Right lobe of liver (tissue), 4 donors: ENCODE measurements at regions not wholly inside any gene's neighbourhood (a gene's known extent, or its start where the extent isn't known, plus 50 kb on each side); places are given as distances from the start of the nearest gene placed in this dataset.

Experiments used
- POLR2A ChIP-seq: fragments of 450-650 bp; IDR thresholded peaks from one replicate; pipeline ENCODE4 v1.6.1; 2017; ENCODE audit warnings: antibody characterized with exemption, mild to moderate bottlenecking
- TF ChIP-seq, protein P1 (sequence below), 4 donors: fragments of 200-600 bp in 3 of 4; fragments of 450-650 bp in 1 of 4; IDR thresholded peaks; one replicate each; pipeline versions ENCODE4 v1.5.1 to v1.8.0; 2016 to 2022; ENCODE audit warnings: antibody characterized with exemption in 4 of 4, mild to moderate bottlenecking in 2 of 4
- donor health status: DM: no; HTN: no; CAD: no.
- donor health status: DM: no; HTN: no; CAD: no.
- donor health status: DM: no; HTN: yes; CAD: no.

DNA sequence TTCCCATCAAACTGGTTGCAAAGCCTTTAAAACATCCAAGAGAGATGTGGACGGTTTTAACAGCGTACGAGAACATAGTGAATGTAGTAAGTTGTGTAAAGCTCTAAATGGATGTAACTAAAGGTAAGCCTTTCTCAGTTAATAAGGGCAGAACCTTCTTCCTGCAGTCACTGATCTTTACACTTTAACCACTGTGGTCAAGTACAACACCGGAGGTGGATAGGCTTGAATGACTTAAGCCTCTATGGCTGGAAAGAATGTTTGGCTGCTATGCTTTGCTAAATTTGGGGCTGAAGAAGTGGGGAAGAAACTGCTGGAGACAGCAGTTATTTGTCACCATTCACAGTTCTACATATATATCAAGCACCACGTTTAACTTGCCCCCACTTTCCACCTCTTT, 285.1 kb upstream of the FMR1 start:
- TF ChIP-seq, protein P1, sequence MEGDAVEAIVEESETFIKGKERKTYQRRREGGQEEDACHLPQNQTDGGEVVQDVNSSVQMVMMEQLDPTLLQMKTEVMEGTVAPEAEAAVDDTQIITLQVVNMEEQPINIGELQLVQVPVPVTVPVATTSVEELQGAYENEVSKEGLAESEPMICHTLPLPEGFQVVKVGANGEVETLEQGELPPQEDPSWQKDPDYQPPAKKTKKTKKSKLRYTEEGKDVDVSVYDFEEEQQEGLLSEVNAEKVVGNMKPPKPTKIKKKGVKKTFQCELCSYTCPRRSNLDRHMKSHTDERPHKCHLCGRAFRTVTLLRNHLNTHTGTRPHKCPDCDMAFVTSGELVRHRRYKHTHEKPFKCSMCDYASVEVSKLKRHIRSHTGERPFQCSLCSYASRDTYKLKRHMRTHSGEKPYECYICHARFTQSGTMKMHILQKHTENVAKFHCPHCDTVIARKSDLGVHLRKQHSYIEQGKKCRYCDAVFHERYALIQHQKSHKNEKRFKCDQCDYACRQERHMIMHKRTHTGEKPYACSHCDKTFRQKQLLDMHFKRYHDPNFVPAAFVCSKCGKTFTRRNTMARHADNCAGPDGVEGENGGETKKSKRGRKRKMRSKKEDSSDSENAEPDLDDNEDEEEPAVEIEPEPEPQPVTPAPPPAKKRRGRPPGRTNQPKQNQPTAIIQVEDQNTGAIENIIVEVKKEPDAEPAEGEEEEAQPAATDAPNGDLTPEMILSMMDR (IDR thresholded peaks at IDR 0.05), result no peak
- TF ChIP-seq POLR2A, result no peak
